ENCODE measurements at regions not wholly inside any gene's neighbourhood (a gene's known extent, or its start where the extent isn't known, plus 50 kb on each side); places are given as distances from the start of the nearest gene placed in this dataset.

DNA sequence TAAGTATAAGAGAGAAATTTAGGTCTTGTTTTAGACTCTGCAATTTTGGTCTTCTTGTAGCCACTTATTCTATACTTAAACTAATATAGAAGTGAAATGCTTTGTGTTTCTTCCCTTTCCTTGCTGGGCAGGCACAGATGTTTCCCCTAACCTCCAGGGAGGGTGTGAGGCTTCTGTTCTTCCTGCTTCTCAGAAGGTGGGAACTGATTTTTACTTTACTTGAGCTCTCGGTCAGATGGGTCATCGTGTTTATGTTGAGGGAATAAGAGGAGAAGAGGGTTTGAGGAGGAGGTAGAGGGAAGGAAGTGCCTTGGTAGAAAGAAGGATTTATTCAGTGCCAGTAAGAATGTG is 92.5 kb upstream of the CXCR4 start:
- TF ChIP-seq EP300 (conservative IDR thresholded peaks at IDR 0.05; ENCODE audit: poor library complexity, severe bottlenecking) (no peak), POLR2AphosphoS5 (IDR thresholded peaks at IDR 0.05) (no peak), EZH2 (IDR thresholded peaks at IDR 0.05; ENCODE audit: borderline replicate concordance, insufficient read depth, low read length, poor library complexity, severe bottlenecking) (no peak), SMC3 (conservative IDR thresholded peaks at IDR 0.05; ENCODE audit: poor library complexity) (no peak), RAD21 (conservative IDR thresholded peaks at IDR 0.05) (no peak), TAF1 (IDR thresholded peaks at IDR 0.05; ENCODE audit: low read depth) (no peak), MXI1 (conservative IDR thresholded peaks at IDR 0.05; ENCODE audit: poor library complexity, severe bottlenecking) (no peak), CTCF (IDR thresholded peaks at IDR 0.05; ENCODE audit: poor library complexity, severe bottlenecking) (no peak)
- TF ChIP-seq, protein P1, sequence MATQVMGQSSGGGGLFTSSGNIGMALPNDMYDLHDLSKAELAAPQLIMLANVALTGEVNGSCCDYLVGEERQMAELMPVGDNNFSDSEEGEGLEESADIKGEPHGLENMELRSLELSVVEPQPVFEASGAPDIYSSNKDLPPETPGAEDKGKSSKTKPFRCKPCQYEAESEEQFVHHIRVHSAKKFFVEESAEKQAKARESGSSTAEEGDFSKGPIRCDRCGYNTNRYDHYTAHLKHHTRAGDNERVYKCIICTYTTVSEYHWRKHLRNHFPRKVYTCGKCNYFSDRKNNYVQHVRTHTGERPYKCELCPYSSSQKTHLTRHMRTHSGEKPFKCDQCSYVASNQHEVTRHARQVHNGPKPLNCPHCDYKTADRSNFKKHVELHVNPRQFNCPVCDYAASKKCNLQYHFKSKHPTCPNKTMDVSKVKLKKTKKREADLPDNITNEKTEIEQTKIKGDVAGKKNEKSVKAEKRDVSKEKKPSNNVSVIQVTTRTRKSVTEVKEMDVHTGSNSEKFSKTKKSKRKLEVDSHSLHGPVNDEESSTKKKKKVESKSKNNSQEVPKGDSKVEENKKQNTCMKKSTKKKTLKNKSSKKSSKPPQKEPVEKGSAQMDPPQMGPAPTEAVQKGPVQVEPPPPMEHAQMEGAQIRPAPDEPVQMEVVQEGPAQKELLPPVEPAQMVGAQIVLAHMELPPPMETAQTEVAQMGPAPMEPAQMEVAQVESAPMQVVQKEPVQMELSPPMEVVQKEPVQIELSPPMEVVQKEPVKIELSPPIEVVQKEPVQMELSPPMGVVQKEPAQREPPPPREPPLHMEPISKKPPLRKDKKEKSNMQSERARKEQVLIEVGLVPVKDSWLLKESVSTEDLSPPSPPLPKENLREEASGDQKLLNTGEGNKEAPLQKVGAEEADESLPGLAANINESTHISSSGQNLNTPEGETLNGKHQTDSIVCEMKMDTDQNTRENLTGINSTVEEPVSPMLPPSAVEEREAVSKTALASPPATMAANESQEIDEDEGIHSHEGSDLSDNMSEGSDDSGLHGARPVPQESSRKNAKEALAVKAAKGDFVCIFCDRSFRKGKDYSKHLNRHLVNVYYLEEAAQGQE (IDR thresholded peaks at IDR 0.05; ENCODE audit: borderline replicate concordance) = no peak
- no peaks in the 10 kb centered on the region for H3K79me2 ChIP-seq (replicated peaks; ENCODE audit: insufficient read depth, low read length)
- H3K27me3 ChIP-seq (ENCODE audit: insufficient read depth, low read depth, low read length) = no peaks in the 10 kb centered on the region
- H3K4me3 ChIP-seq (ENCODE audit: low read length) = no peak overlapping the region
- H3K9me3 ChIP-seq (ENCODE audit: low read length) = no peaks in the 10 kb centered on the region
- H3K27ac ChIP-seq (ENCODE audit: low read length) = no peak overlapping the region
- H3K4me2 ChIP-seq (ENCODE audit: low read length) = no peak overlapping the region
- no peaks in the 10 kb centered on the region for H3K36me3 ChIP-seq (ENCODE audit: insufficient read depth, low read length)
- H3K9me2 ChIP-seq (ENCODE audit: insufficient read depth, low read length) = no peaks in the 10 kb centered on the region
- H4K20me1 ChIP-seq (ENCODE audit: insufficient read depth) = no peaks in the 10 kb centered on the region
- H3F3A ChIP-seq (ENCODE audit: insufficient read depth, low read length, poor library complexity, severe bottlenecking) = no peaks in the 10 kb centered on the region
- no peak overlapping the region for H2AFZ ChIP-seq (ENCODE audit: low read depth, low read length)
- H3K9ac ChIP-seq (ENCODE audit: low read length) = no peak overlapping the region

DNA sequence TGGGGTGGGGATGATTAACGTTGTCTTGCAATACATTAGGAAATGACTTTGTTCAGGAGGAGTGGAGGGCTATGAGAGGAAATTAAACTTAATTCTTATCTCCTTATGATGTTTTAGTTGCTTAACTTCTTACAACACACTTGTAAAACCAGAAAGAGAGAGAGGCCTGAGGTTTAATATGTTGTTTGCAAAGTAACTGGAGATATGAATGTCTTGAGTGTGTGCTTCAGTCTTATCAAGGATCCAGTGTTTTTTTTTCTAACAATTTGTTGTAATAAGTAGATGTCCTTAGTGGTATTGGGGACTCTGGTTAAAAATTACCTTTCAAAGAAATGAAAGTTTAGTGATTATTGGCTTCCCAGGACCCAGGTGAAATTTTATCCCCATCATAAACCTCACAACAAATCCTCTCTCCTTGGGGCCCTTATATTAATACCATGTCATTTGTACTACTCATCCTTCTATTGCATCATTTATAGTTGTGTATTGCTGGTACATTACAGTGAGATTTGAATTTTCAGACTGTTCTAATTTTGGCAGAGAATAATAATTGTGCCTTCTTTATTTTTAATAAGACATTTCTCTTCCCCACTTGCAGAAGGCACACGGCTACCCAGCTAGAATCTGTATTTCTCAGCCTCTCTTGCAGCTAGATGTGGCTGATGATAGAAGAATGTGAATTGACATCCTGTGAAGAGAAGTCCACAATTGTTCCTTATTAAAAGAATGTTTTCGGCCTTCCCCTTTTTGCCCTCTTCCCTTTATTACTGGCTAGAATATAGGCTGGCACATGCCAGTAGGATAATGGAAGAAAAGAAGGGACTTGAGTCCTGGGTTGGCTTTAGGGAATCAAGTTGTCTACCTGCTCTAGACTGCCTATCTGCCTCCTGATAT is 91.9 kb upstream of the CXCR4 start:
- H3K9me2 ChIP-seq (ENCODE audit: insufficient read depth, low read length) = no peaks in the 10 kb centered on the region
- no peak overlapping the region for H3K4me3 ChIP-seq (ENCODE audit: low read length)
- no peak overlapping the region for H3K9ac ChIP-seq (ENCODE audit: low read length)
- no peaks in the 10 kb centered on the region for H3K36me3 ChIP-seq (ENCODE audit: insufficient read depth, low read length)
- no peak overlapping the region for H3K4me2 ChIP-seq (ENCODE audit: low read length)
- TF ChIP-seq CTCF (IDR thresholded peaks at IDR 0.05; ENCODE audit: poor library complexity, severe bottlenecking) (no peak), POLR2AphosphoS5 (IDR thresholded peaks at IDR 0.05) (no peak), SMC3 (conservative IDR thresholded peaks at IDR 0.05; ENCODE audit: poor library complexity) (no peak), EP300 (conservative IDR thresholded peaks at IDR 0.05; ENCODE audit: poor library complexity, severe bottlenecking) (no peak), EZH2 (IDR thresholded peaks at IDR 0.05; ENCODE audit: borderline replicate concordance, insufficient read depth, low read length, poor library complexity, severe bottlenecking) (no peak), TAF1 (IDR thresholded peaks at IDR 0.05; ENCODE audit: low read depth) (no peak), MXI1 (conservative IDR thresholded peaks at IDR 0.05; ENCODE audit: poor library complexity, severe bottlenecking) (no peak), RAD21 (conservative IDR thresholded peaks at IDR 0.05) (no peak)
- TF ChIP-seq, protein P1 (IDR thresholded peaks at IDR 0.05; ENCODE audit: borderline replicate concordance) = no peak
- H4K20me1 ChIP-seq (ENCODE audit: insufficient read depth) = no peaks in the 10 kb centered on the region
- no peak overlapping the region for H2AFZ ChIP-seq (ENCODE audit: low read depth, low read length)
- H3K27ac ChIP-seq (ENCODE audit: low read length) = no peak overlapping the region
- H3K27me3 ChIP-seq (ENCODE audit: insufficient read depth, low read depth, low read length) = no peaks in the 10 kb centered on the region
- H3K9me3 ChIP-seq (ENCODE audit: low read length) = no peaks in the 10 kb centered on the region
- no peaks in the 10 kb centered on the region for H3K79me2 ChIP-seq (replicated peaks; ENCODE audit: insufficient read depth, low read length)
- H3F3A ChIP-seq (ENCODE audit: insufficient read depth, low read length, poor library complexity, severe bottlenecking) = no peaks in the 10 kb centered on the region

Data from neural cell (in vitro differentiated cells).